HG02973 (cell line): ENCODE measurements at regions not wholly inside any gene's neighbourhood (a gene's known extent, or its start where the extent isn't known, plus 50 kb on each side); places are given as distances from the start of the nearest gene placed in this dataset.

ENCODE experiments used
- ATAC-seq: cut with Tn5 transposase; IDR thresholded peaks from one replicate; pipeline ENCODE4 v1.9.1; 2021; ENCODE audit warnings: moderate library complexity; ENCODE audit not compliant: unreplicated experiment

DNA sequence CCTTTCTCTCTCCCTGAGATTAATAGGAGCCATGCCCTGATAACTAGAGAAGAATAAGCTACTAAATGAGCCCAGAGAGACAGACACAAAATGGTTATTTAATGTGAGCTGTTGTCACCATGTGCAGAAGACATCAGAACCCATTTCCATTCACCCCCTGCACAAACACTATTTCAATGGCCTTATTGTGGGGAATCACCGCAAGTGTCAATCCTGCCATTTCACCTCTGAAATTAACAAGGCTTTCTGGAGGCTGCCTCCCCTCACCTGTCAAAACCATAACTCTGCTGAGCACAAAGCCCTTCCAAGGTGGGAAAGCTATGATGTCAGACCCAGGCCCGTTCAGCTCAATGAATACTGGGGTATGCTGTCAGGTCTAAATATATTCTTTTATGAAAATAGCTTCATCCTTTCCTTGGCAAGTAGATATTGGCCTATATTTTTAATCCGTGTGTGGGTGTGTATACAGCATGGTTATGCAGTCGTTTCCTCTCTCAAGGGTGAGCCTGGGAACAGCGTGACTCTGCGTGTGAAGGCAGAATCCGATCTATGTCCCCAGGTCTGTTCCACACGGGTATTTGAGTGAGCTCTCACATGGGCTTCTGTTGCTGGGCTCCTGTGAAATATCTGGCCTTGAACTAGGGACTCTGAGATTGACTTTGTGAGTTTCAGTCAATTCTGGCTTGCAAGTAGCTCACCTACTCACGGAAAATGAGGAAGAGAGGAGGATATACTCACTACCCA is 266.3 kb downstream of the FBXW7 start:
- no peak for ATAC-seq

DNA sequence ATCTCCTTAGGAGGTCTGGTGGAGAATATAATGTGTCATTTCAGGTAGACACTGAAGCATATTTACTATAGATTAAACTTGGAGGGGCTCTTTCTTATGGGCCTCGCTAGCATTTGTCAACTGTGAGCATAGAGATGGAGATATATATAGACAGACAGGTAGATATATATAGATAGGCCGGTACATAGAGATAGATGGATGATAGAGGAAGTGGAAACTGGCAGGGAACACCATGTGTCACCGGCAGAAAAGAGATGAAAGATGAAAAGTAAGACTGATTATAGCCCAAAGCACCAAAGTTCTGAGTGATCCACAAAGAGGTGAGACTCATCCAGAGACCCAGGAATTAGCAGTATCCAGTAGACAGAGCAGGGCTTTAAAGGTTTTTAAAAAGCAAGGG is 268.1 kb downstream of the FBXW7 start:
- ATAC-seq = no peak

DNA sequence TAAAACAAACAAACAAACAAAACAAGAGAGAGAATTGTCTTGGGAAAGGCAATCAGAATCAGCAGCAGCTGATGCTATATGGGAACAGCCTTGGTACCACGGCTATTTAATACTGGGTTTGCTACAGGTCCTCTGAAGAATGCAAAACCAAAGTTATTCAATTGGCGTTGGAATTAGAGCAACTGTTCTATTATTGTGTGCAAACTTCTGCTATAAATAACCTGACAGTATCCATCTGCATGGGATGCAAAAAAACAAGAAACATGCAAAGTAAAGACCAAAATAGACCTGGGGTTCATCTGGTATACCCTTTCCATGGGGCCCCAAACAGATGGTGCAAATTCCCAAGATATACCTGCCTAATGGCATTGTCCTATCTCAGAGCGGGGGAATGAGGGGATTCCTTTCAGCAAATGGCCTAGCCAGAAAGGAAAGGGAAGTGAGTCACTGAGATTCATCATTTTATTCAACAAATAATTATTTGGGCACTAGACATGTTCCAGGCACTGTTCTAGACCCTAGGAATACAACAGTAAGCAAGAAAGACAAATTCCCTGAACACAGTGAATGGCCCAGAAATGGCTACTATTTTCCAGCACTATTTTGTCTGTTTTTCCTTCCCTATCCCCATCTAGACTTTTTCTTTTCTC is 268.9 kb downstream of the FBXW7 start:
- ATAC-seq = no peak

DNA sequence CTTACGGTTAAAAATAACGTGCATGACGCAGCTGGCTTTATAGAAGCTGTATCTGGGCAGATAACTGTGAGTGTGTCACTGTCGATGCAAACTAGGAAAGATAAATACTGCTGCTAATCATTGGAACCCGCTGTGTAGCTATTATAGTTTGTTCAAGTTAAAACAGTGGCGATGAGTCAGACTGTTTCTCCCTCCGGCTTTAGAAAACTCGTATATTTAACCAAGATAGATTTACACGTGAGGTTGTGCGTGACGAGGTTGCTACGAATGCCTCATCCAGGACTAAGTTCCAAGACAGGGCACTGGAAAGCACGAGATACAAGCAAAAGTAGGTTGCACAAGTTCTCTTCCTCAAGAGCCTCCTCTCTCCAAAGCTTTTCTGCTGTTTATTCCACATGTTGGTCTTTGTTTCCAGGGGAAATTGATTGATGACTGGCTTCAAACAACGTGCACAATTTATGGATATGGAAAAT is 270.7 kb downstream of the FBXW7 start:
- ATAC-seq = no peak

DNA sequence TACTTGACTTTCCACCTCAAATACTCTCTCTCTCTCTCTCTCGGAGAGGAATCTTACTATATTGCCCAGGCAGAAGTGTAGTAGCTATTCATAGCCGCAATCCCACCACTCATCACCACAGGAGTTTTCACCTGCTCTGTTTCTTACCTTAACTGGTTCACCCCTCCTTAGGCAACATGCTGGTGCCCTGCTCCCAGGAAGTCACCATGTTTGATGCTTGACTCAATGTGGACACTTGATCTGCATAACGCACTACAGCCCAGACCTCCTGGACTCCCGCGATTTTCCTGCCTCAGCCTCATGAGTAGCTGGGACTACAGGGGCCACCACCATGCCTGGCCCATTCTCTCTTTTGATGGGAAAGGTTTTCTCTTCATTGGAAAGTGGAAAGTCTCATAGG is 271.8 kb downstream of the FBXW7 start:
- ATAC-seq = no peak

DNA sequence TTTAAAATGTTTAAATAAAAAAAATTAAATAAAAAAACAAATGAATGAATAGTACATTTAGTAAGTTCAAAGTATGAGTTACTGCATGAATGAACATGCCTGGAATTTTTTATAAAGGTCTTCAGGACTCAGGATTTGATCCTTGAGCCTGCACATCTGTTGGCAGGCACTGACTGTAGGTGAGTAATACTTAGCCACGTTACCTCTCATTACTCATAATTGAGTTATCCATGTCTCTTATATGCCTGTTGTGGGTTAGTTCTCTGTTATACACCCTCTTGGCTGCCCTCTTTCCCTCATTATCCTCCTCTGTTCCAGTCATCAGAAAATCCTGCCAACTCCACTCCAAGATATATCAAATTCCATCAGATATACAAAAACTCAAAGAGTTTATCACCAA is 276.0 kb downstream of the FBXW7 start:
- no peak for ATAC-seq

DNA sequence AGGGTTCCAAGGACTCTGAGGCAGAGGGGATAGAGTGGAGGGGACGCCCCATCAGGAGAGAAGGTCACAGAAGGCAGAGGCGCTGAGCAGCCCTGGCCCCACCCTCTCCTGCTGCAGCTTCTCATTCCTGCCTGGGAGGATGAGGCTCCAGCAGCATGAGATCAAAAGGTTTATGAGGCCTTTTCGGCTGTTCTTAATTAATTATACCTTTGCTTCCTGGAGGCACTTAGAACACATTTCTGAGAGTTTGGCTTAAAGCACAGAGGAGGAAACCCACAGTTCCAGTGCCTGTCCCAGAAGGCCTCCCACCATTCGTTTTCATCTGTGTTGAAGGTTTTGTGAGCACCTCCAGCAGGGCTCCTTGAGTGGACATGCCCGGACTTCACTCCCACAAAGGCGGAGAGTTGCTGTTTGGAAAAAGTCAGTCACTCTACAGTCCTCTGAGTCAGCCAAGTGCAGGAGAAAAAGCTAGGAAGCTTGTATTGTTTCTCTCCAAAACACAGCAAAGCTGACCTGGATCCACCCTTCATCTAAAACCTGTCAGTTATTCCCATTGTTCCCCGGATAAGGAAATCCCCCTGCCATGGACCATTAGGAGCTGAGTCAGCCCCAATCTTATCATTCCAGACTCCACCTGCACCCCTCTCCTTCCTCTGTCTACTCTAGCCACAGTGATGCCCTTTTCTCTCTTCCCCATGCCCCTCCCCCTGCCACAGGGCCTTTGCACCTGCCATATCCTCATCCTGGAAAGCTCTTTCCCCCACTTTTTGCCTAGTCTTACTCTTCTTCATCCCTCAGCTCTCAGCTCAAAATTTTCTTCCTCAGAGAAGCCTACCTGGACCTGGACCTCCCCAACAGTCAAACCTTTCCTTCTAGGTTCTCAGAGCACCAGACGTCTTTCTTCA is 276.8 kb downstream of the FBXW7 start:
- ATAC-seq = no peak

DNA sequence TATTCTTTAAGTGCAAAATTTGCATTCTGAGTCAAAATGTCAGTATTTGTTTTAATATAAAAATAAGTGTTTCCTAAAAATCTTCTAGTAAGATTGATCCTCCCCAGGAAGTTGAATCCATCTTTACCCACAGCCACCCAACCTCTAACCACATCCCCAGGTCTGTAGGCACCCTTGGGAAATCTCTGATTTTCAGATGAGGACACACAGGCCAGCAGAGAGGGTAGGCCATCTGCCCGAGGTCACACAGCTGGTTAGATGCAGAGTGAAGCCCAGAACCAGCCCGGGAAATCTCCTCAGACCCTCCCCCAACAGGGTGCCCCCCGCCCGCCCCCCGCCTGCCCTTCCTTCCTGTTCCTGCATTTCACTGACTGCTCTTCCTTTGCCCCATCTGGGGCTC is 277.5 kb downstream of the FBXW7 start:
- no peak for ATAC-seq

DNA sequence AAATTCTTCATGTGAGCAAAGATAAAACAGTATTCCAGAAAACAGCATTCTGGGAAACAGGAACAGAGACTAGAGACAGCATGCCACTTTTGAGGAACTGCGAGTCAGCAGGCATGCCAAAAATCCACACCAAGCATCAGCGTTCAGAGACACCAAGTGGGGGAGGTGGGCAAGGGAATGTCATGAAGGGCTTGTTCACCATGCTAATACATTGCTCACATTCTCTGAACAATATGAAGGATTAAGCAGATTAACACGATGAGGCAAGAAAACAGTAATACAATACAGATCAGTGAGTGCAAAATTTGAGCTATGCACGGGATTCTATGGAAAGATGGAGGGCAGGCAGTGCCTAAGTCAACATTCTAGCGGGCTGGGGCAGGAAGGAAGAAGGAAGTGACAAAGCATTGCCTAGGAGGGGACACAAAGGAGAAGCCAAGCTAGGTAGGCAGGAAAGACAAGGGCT is 278.3 kb downstream of the FBXW7 start:
- ATAC-seq = no peak

DNA sequence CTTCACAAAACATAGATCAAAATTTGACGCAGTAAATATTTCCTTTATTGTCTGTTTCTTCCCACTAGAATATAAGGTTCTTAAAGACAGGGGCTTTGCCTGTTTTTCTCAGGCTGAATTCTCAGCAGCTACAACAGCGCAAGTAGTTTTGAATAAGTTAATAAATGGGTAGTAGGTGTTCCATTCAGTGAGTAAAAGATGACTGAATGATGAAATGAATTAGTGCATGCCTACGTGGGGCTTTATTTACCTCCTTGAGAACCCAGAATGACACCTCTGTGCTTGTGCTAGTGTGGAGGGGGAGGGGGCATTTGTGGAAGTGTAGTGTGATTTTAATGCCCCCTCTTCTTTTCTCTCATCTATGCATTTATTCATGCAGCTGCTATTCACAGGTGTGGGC is 278.9 kb downstream of the FBXW7 start:
- no peak for ATAC-seq

DNA sequence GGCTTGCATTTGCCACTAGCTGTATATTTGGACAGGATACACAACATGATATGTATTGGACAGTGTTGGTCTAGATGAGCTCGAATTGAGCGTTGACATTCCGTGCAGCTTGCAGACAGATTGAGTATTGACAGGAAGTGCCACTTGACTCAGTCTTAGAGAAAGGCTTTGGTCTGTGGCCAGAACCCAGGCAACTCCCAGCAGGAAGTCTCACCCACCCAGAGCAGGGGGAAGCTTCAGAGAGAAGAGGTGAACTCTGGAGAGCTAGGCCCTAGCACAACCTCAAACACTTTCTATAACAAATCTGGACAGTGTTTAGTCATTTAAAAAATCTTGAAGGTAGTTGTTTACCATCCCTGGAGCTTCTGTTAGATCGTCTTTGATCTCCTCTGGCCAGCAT is 280.5 kb downstream of the FBXW7 start:
- ATAC-seq = peak; percentile 74

DNA sequence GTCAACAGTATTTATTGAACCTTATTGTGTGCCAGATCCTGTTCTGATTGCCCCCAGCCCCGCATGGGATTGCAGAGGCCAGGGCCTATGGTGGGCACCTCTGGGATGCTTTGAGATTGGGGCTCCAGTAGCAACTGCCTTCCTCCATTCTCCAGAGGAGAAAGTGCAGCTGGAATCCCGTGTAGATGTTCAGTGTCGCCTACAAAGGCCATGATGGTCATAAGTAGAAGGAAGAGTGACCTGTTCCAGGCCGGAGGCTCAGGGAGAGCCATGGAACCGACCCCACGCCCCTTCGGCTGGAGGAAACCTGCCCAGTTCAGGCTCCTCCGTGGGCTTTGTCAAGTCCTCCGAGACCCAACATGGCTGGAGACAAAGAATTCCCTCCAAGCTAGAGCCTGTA is 287.5 kb downstream of the FBXW7 start:
- ATAC-seq = no peak

DNA sequence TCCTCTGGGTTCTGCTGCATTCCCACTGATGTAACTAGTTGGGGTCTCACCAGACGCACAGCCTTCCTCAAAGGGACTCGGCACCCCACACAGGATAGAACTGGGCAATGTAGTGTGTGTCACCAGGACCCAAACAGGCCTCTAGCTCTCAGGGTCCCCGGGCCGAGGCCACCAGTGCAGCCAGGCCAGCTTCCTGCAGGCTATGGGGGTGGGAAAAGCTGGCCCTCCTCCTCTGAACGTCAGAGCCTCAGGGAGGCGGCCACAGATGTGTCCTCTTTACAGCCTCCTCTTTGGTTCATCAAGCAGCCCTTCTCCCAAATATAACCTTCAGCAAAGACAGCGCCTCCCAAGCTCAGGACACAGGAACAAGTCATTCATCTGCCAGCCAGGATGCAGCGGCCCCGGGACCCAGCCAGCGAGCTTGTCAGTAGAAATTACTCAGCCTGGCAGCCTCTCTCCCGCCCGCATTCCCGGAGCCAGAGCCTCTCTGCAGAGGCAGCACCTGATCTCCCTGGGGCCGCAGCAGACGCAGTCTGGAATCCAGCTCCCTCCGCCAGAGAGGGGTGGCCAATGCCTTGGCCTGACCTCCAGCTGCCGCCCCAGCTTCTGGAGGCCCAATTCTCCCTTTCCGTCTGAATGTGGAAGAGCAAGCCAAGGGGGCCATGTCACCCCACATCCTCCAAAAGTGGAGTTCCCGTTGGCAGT is 288.5 kb downstream of the FBXW7 start:
- no peak for ATAC-seq

DNA sequence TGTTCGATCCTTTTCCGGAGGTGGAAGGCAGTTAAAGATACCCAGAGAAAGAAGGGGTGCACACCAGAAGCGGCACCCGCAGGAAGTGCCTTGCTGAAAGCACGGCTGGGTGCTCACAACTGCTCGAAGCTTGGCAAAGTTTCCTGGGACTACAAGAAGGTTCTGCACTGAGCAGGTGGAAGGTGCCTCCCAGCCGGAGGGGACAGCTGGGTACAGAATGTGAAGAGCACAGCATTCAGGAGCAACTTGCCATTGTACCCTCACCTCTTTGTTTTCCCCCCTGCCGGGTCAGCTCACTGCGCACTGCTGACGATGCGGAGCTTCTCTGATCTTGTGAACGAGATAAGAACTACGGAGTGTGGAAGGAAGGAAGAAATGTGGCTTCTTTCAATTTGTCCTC is 289.2 kb downstream of the FBXW7 start:
- ATAC-seq = no peak

DNA sequence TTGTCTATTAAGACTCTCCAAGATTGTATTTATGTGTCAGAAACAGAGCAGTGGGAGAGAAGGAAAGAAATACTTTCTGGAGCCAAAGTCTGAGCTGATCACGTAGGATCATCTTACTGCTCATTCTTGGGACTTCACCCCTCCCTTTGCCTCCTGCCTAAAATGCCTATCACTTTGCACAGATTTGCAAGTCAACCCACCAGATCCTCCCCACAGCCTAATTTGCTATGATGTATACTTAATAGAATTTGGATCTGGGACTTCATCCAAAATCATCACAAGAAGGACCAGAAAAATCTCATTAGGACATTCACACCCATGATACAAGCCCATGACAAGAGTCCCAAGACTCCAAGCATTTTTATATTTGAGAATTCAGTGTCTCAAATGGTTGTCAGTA is 290.2 kb downstream of the FBXW7 start:
- ATAC-seq = no peak

DNA sequence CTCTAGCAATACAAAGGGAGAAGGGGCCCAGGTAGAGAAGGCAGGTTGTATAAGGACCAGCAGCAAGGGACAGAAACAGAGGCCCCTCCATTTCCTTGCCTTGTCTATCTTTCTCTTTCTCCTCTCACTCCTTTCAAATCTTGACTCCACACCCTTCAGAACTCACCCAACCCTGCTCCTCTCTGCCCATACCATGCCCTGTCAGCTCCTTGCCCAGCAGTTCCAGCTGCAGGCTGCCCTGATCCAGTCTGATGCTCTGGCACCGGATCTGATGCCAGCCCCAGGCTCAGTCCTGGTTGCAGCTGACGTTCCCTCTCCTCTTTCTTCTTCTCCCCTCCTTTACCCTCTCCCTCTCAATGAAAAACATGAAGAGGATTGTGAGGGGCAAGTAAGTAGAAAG is 291.2 kb downstream of the FBXW7 start:
- ATAC-seq = no peak

DNA sequence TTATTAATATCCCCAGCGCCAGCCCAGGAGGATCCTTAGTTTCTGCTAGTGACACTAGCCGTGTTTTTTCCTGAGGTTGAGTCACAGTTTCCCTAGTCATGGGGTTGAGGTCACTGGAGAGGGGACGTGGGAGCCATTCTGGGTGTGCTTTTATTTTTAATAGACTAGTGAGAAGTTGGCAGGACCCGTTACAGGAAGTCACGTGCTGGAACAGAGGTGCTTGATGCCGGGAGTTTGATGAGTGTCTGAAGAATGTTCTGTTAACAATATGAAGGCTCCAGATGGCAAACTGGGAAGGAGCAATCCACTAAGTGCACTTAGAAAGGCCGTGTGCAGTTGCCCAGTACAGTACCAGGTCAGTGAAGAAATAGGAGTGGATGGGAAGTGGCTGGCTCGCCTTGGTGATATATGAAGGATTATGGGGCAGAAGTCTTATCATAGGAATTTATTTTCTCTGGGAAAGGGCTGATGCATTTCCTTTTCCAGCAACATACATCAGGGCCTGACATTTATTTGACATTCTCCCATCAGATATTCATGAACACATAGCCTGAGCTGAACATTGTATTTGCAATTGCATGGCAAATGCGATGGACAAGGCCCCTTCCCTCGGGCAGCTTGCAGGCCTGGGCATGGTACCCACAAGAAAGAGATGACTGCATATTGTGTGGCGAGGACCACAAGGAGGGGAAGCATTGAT is 291.8 kb downstream of the FBXW7 start:
- ATAC-seq = no peak

DNA sequence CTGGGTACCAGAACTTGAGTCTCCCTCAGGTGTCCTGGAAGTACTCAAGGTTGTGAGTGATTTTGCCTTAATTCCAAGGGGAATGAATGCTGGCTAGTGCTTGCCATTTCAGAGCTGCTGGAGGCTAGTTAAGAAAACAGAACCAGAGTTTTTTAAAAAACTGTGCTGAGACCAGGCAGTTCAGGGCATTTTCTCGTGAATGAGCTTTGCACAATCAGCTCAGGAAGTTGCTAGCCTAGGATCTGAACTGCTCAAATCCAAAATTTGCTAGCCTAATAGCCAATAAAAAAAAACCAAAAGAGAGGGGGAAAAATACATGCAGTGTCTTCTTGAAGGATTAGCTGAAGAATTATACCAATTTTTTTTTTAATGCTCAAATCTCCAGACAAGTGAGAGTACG is 292.7 kb downstream of the FBXW7 start:
- ATAC-seq = no peak

DNA sequence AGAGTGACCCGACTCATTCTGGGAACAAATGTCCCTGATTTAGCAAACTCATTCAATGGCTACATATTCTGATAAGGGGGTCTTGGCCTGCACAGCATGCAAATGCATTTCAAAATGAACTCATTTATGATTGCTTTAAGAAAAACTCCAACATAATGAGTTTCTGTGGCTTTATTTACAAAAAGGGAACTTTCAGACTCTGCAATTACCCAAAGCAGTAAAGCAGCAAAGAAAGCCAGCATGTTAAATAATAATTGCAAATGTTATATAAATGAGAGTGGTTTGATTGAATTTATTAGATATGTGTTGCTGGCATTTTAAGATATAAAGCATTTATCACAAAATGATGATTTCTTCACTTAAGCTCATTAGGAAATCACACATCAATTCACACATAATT is 295.7 kb downstream of the FBXW7 start:
- no peak for ATAC-seq

DNA sequence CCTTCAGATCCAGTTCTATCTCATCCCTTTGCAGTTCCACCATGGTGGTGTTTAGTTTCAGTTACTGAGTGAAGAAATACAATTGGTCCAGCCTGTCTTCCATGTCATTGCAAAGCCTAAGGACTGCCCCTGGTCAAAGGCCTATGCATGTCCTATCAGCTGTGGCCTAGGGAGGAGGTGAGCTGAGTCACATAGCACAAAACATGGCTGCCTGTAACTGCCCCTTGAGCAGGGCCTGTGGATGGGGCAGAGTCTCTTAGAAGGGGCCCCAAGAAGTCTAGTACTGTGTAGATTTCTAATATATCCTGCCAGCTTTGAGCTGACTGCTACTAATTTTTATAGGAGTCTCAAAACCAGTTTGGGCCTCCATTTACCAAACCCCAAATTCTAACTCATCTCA is 296.7 kb downstream of the FBXW7 start:
- ATAC-seq = no peak
